H1 (cell line): ENCODE measurements at regions not wholly inside any gene's neighbourhood (a gene's known extent, or its start where the extent isn't known, plus 50 kb on each side); places are given as distances from the start of the nearest gene placed in this dataset.

Experiments
- CTCF ChIA-PET: fragments of 300-600 bp; sonication (Branson Sonifier 250); formaldehyde crosslinking; loops from one replicate; lab custom pipeline; 2021; ENCODE audit not compliant: partially characterized antibody; lab: Charles Lee
- POLR2A ChIA-PET: fragments of 300-600 bp; sonication (Branson Sonifier 250); formaldehyde crosslinking; loops from one replicate; lab custom pipeline; 2021; ENCODE audit warnings: inconsistent platforms; ENCODE audit not compliant: partially characterized antibody; lab: Charles Lee
- DNase-seq, 2 experiments: peaks; one replicate each; pipeline versions ENCODE4 v3.0.0 to v3.0.0-alpha.2; 2010 to 2022; ENCODE audit warnings: low spot score in 2 of 2, low read depth in 1 of 2, mixed read lengths in 1 of 2
- FAIRE-seq: peaks from 2 replicates; lab custom pipeline; 2011; peaks lifted over from hg19 to GRCh38; lab: Jason Lieb, UNC
- H2AFZ ChIP-seq: 2 replicates; pipeline ENCODE4 v1.8.1; 2012; ENCODE audit warnings: low read length, inconsistent platforms
- H2AK5ac ChIP-seq: 2 replicates; pipeline ENCODE4 v1.6.1; 2013; ENCODE audit warnings: low read depth, low read length
- H2BK120ac ChIP-seq: replicated peaks from 2 replicates; pipeline ENCODE3; 2013; ENCODE audit warnings: low read depth, low read length, inconsistent platforms
- H2BK12ac ChIP-seq: 2 replicates; pipeline ENCODE4 v1.6.1; 2013; ENCODE audit warnings: low read depth, low read length
- H2BK15ac ChIP-seq: 2 replicates; pipeline ENCODE4 v1.6.1; 2013; ENCODE audit warnings: low read length
- H2BK20ac ChIP-seq: 2 replicates; pipeline ENCODE4 v1.6.1; 2013; ENCODE audit warnings: low read length
- H2BK5ac ChIP-seq: 2 replicates; pipeline ENCODE4 v1.6.1; 2013; ENCODE audit warnings: low read depth, low read length
- H3K14ac ChIP-seq: 2 replicates; pipeline ENCODE4 v1.6.1; 2013; ENCODE audit warnings: inconsistent platforms; ENCODE audit not compliant: insufficient read length
- H3K18ac ChIP-seq: 2 replicates; pipeline ENCODE4 v1.6.1; 2013; ENCODE audit warnings: low read length; ENCODE audit errors: extremely low read depth
- H3K23ac ChIP-seq: 2 replicates; pipeline ENCODE4 v1.6.1; 2013; ENCODE audit warnings: inconsistent platforms; ENCODE audit not compliant: insufficient read length
- H3K23me2 ChIP-seq: 2 replicates; pipeline ENCODE4 v1.6.1; 2013; ENCODE audit warnings: low read depth, low read length
- H3K27ac ChIP-seq: 2 replicates; pipeline ENCODE4 v1.6.1; 2011; ENCODE audit warnings: low read depth, low read length, inconsistent platforms
- H3K27me3 ChIP-seq, 4 experiments: replicated peaks in 1 of 4; 1 replicate in 1 of 4; 2 replicates in 3 of 4; pipeline versions ENCODE4 v1.6.1 to v1.8.1; 2011 to 2013; ENCODE audit warnings: low read length in 3 of 4, mild to moderate bottlenecking in 3 of 4, inconsistent platforms in 2 of 4, mixed read lengths in 2 of 4, moderate library complexity in 1 of 4; ENCODE audit not compliant: control insufficient read depth in 3 of 4, insufficient read depth in 3 of 4; ENCODE audit errors: extremely low read depth in 1 of 4
- H3K36me3 ChIP-seq, 4 experiments: 2 replicates each; pipeline versions ENCODE4 v1.6.1 to v1.8.1; 2011 to 2013; ENCODE audit warnings: mild to moderate bottlenecking in 4 of 4, low read length in 3 of 4, moderate library complexity in 2 of 4, control low read depth in 1 of 4, inconsistent platforms in 1 of 4; ENCODE audit not compliant: insufficient read depth in 4 of 4, control insufficient read depth in 2 of 4
- H3K4ac ChIP-seq: replicated peaks from 2 replicates; pipeline ENCODE3; 2013; ENCODE audit warnings: low read length, low read depth, mixed read lengths, inconsistent platforms; ENCODE audit not compliant: insufficient read length
- H3K4me1 ChIP-seq, 4 experiments: replicated peaks in 1 of 4; 1 replicate in 1 of 4; 2 replicates in 3 of 4; pipeline versions ENCODE4 v1.6.1 to v1.8.1; 2011 to 2013; ENCODE audit warnings: low read length in 3 of 4, inconsistent platforms in 2 of 4, mixed read lengths in 1 of 4; ENCODE audit not compliant: insufficient read depth in 4 of 4, control insufficient read depth in 3 of 4
- H3K4me2 ChIP-seq, 2 experiments: 2 replicates each; pipeline versions ENCODE4 v1.6.1 to v1.8.1; 2011 to 2013; ENCODE audit warnings: low read depth in 2 of 2, low read length in 2 of 2, control low read depth in 1 of 2, inconsistent platforms in 1 of 2, mild to moderate bottlenecking in 1 of 2; ENCODE audit not compliant: insufficient read depth in 1 of 2
- H3K4me3 ChIP-seq, 4 experiments: fragments of 200-600, 300-600 bp in 1 of 4; sonication (generic), shearing (Covaris generic), sonication (Bioruptor Twin) in 1 of 4; 2 replicates each; pipeline versions ENCODE4 v1.5.1 to v1.8.1; 2011 to 2016; ENCODE audit warnings: low read length in 4 of 4, low read depth in 3 of 4, control low read depth in 2 of 4, inconsistent platforms in 2 of 4, mild to moderate bottlenecking in 2 of 4, mixed read lengths in 1 of 4, moderate library complexity in 1 of 4; ENCODE audit not compliant: insufficient read depth in 2 of 4; ENCODE audit errors: extremely low read depth in 1 of 4
- H3K56ac ChIP-seq: replicated peaks from 2 replicates; pipeline ENCODE3; 2013; ENCODE audit warnings: low read depth, mild to moderate bottlenecking, mixed read lengths, low read length, inconsistent platforms; ENCODE audit not compliant: insufficient read length
- H3K79me1 ChIP-seq: 2 replicates; pipeline ENCODE4 v1.6.1; 2013; ENCODE audit warnings: low read depth, low read length, control low read depth
- H3K79me2 ChIP-seq, 2 experiments: 2 replicates each; pipeline versions ENCODE4 v1.6.1 to v1.8.1; 2012 to 2013; ENCODE audit warnings: low read length in 2 of 2, mild to moderate bottlenecking in 2 of 2, inconsistent platforms in 1 of 2; ENCODE audit not compliant: insufficient read depth in 2 of 2, control insufficient read depth in 1 of 2
- H3K9ac ChIP-seq, 4 experiments: replicated peaks in 1 of 4; 1 replicate in 1 of 4; 2 replicates in 3 of 4; pipeline versions ENCODE4 v1.6.1 to v1.8.1; 2011 to 2013; ENCODE audit warnings: low read depth in 3 of 4, low read length in 3 of 4, control low read depth in 2 of 4, mild to moderate bottlenecking in 2 of 4, moderate library complexity in 2 of 4, inconsistent platforms in 1 of 4; ENCODE audit errors: extremely low read depth in 1 of 4
- H3K9me3 ChIP-seq, 2 experiments: 2 replicates each; pipeline versions ENCODE4 v1.6.1 to v1.8.1; 2012 to 2013; ENCODE audit warnings: mild to moderate bottlenecking in 2 of 2, moderate library complexity in 2 of 2, control low read depth in 1 of 2, inconsistent platforms in 1 of 2, low read depth in 1 of 2, low read length in 1 of 2, mixed read lengths in 1 of 2; ENCODE audit not compliant: insufficient read depth in 2 of 2
- H4K20me1 ChIP-seq, 2 experiments: replicated peaks in 1 of 2; 2 replicates each; pipeline versions ENCODE3 to v1.8.1; 2011 to 2013; ENCODE audit warnings: inconsistent platforms in 2 of 2, low read length in 2 of 2, mild to moderate bottlenecking in 1 of 2; ENCODE audit not compliant: insufficient read depth in 2 of 2, control insufficient read depth in 1 of 2
- H4K5ac ChIP-seq: 2 replicates; pipeline ENCODE4 v1.6.1; 2013; ENCODE audit warnings: low read length, low read depth, mixed read lengths, inconsistent platforms; ENCODE audit not compliant: insufficient read length
- H4K8ac ChIP-seq: 2 replicates; pipeline ENCODE4 v1.8.0; 2013; ENCODE audit warnings: mild to moderate bottlenecking, moderate library complexity, low read length, inconsistent platforms; ENCODE audit not compliant: insufficient read depth; ENCODE audit errors: extremely low read depth
- H4K91ac ChIP-seq: replicated peaks from 2 replicates; pipeline ENCODE3; 2013; ENCODE audit warnings: low read length, mixed read lengths, inconsistent platforms; ENCODE audit not compliant: insufficient read length
- ATF3 ChIP-seq: IDR thresholded peaks from 2 replicates; pipeline ENCODE4 v1.6.1; 2011; ENCODE audit warnings: low read depth, mild to moderate bottlenecking, low read length; ENCODE audit not compliant: insufficient read depth
- CBX5 ChIP-seq: fragments of 300-800, 300-1000 bp; sonication (generic); IDR thresholded peaks from 2 replicates; pipeline ENCODE4 v1.7.1; 2016; ENCODE audit warnings: antibody characterized with exemption, low read length, low read depth
- CTCF ChIP-seq, 3 experiments: IDR thresholded peaks; 1 replicate in 2 of 3; 2 replicates in 1 of 3; pipeline versions ENCODE4 v1.5.1 to v1.6.1; 2011; ENCODE audit warnings: low read length in 3 of 3, mild to moderate bottlenecking in 3 of 3, inconsistent platforms in 2 of 3, low read depth in 1 of 3, moderate library complexity in 1 of 3; ENCODE audit not compliant: insufficient read depth in 1 of 3; ENCODE audit errors: control extremely low read depth in 1 of 3
- WGBS, 2 experiments: shearing (Covaris generic) in 1 of 2; methylation state at CpG; one replicate each; pipeline versions ENCODE4 v1.1.6 to v1.1.7; 2013 to 2015; ENCODE audit warnings: low lambda C conversion rate in 2 of 2, mixed read lengths in 2 of 2, inconsistent platforms in 1 of 2, low coverage in 1 of 2, missing lambda C conversion rate in 1 of 2; ENCODE audit not compliant: insufficient replicate concordance in 2 of 2, insufficient coverage in 1 of 2, insufficient read length in 1 of 2; ENCODE audit errors: extremely low coverage in 1 of 2, missing lambda C conversion rate in 1 of 2; 5-methylcytosine and 5-hydroxymethylcytosine counted together

GRCh38 chr2:172672114-172672513 lies 63.5 kb upstream of the RAPGEF4 start:
- Histone ChIP-seq H3K23ac (no peak overlapping the region), H3K18ac (no peak overlapping the region), H4K20me1 (no peaks in the 10 kb centered on the region), H3K79me1 (no peaks in the 10 kb centered on the region), H3K4me3 (no peak overlapping the region), H3K79me2 (no peaks in the 10 kb centered on the region), H3K9ac (0 out of 7 replicates have a peak overlapping the region, but pooled peaks of 1 of the 4 experiments have one; percentile 14), H3K36me3 (no peaks in the 10 kb centered on the region), H3K4me1 (peaks cover 0 to 4% (median 2%) of the 10 kb centered on the region in 4 experiments; a peak in 2 of 7 replicates), H3K27me3 (peaks cover 0 to 4% (median 3%) of the 10 kb centered on the region in 4 experiments; a peak in 3 of 7 replicates), H2AK5ac (no peak overlapping the region), H3K27ac (no peak overlapping the region), H3K9me3 (no peaks in the 10 kb centered on the region), H4K91ac (no peak overlapping the region), H2BK15ac (no peak overlapping the region), H2BK20ac (no peak overlapping the region), H3K23me2 (no peaks in the 10 kb centered on the region), H4K8ac (no peak overlapping the region), H4K5ac (no peak overlapping the region), H3K4ac (no peak overlapping the region), H2BK12ac (no peak overlapping the region), H3K4me2 (no peak overlapping the region), H2BK5ac (no peak overlapping the region), H2BK120ac (no peak overlapping the region), H2AFZ (no peak overlapping the region), H3K56ac (no peak overlapping the region), H3K14ac (no peak overlapping the region)
- DNase-seq (no peak), FAIRE-seq (no peak)
- no peak for TF ChIP-seq CBX5
- TF ChIP-seq CTCF (IDR thresholded peaks at IDR 0.05; ENCODE audit: control extremely low read depth in 1 of 3, insufficient read depth in 1 of 3, low read depth in 1 of 3, low read length in 3 of 3): no peak
- no peak for TF ChIP-seq ATF3
- ChIA-PET POLR2A (no interaction called here), CTCF (no interaction called here)
- WGBS, 2 experiments: 90% methylated on average over 1 of the region's 1 CpG; no CpG with 5 or more reads in 1 of the 2 experiments
